HG02973 (cell line): ENCODE measurements at regions not wholly inside any gene's neighbourhood (a gene's known extent, or its start where the extent isn't known, plus 50 kb on each side); places are given as distances from the start of the nearest gene placed in this dataset.

ENCODE experiments used
- ATAC-seq: cut with Tn5 transposase; IDR thresholded peaks from one replicate; pipeline ENCODE4 v1.9.1; 2021; ENCODE audit warnings: moderate library complexity; ENCODE audit not compliant: unreplicated experiment

GRCh38 chrX:39941332-39941920 lies 156.3 kb downstream of the BCOR start:
- no peak for ATAC-seq

DNA sequence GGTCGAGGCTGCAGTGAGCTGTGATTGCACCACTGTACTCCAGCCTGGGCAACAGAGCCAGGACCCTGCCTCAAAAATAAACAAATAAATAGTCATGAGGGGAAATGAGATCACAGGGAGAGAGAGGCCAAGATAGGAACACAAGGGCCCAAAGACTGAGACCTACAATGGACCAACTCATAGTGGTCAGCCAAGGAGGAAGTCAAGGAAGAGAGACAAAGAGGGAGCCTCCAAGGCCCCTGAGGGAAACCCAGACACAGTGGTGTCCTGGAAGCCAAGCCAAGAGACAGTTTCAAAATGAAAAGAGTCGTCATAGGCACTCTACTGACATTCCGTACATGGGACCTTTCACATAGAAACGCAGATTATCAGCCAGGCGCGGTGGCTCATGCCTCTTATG lies 153.3 kb downstream of the BCOR start:
- no peak for ATAC-seq

- no peak for ATAC-seq
Measured at GRCh38 chrX:39945709-39946108, 152.0 kb downstream of the BCOR start.

DNA sequence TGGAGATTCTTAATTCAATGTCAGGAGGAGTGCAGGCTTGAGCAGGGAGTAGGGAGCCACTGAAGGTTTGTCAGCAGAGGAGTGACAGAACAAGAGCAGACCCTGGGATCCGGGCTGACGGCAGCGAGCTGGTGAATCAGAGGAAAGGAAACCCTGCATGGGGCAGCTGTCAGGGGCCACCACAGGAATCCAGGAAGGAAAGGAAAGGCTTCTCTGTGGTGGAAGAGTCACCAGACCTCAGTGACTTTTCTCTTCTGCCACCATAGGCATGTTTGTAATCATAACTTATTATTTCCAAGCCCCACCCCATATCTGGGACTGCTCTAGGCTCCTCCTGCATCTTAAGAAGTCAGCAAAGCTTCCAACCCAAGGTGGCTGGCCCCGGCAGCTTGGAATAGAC lies 150.9 kb downstream of the BCOR start:
- no peak for ATAC-seq

GRCh38 chrX:39948582-39948981 lies 149.2 kb downstream of the BCOR start:
- ATAC-seq, result no peak

GRCh38 chrX:39950018-39950688 lies 147.6 kb downstream of the BCOR start:
- ATAC-seq, result no peak

GRCh38 chrX:39952989-39953388 lies 144.8 kb downstream of the BCOR start:
- no peak for ATAC-seq

DNA sequence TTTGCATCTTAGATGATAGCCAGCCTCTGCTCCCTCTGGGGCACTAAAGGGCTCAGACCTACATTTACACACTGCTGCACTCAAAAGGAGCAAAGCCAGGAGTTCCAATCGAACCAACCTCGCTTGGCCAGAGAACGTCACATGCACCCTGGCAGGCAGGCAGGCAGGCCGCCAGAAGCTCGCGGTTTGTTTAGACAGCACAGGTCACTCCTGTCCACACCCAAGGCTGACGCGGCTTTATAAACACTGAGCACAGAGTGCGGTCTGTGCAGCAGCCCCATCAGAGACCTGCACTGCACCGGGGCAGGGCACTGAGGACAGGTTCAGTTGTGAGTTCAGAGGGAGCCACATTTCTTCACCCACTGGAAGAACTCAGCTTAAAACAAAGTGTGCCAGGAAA lies 143.9 kb downstream of the BCOR start:
- ATAC-seq, result no peak

DNA sequence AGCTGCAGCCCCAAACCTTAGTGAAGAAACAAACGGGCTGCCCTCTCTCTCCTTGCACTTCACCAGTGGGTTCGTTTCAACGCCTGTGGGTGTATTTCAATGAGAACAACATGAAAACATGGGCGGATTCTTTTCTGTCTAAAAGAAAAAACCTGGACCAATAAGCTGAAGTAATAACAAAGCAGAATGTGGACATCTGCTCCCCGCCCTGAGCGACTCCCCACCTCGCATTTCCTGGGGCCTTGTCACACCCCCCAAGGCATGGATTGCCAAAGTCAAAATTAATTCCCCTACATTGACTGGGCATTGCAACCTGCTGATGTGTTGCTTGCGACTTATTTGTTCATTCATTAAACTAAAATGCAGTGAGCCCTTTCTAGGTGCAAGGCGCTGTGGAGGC lies 142.9 kb downstream of the BCOR start:
- no peak for ATAC-seq

GRCh38 chrX:39955625-39956024 lies 142.1 kb downstream of the BCOR start:
- no peak for ATAC-seq

DNA sequence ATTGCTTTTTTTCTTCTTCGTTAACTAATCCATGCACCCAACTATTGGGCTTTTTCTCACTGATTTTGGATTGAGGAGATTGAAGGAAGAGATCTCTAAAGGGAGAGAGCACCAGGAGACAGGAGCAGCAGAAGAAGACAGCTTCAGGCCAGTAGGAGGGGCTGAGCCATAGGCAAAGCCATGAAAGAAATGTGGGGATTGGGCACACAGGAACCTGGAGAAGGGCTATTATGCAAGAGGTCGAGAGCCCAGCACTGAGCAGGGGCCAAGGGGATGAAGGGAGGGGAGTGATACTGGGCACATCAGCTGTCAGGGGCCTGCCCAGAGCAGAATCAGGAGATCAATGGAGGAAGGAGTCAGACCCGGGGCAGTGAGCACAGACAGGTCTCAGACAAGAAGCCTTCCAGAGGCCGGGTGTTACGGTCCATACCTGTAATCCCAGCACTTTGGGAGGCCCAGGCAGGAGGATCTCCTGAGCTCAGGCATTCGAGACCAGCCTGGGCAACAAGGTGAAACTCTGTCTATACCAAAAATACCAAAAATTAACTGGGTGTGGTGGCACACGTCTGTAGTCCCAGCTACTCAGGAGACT lies 140.9 kb downstream of the BCOR start:
- no peak for ATAC-seq

GRCh38 chrX:39957816-39958566 lies 139.8 kb downstream of the BCOR start:
- no peak for ATAC-seq

GRCh38 chrX:39958850-39959249 lies 138.9 kb downstream of the BCOR start:
- no peak for ATAC-seq

DNA sequence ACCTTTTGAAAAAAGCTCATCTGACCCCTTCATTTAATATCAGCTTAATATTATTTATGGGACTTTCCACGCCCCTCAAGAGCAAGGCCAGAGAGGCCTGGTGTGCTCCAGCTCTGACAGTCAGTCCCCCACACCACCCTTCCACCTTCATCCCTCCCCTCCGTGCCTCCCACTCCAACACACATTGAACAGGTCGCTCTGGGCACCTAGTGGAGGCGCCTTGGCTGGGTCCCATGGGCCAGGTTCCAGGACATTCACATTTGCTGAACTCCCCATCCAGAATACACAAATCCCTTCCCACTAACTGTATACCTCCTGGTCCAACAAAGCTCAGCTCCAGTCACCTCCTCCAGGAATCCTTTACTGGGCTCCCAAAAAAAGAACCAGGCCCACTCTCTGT lies 137.5 kb downstream of the BCOR start:
- no peak for ATAC-seq

DNA sequence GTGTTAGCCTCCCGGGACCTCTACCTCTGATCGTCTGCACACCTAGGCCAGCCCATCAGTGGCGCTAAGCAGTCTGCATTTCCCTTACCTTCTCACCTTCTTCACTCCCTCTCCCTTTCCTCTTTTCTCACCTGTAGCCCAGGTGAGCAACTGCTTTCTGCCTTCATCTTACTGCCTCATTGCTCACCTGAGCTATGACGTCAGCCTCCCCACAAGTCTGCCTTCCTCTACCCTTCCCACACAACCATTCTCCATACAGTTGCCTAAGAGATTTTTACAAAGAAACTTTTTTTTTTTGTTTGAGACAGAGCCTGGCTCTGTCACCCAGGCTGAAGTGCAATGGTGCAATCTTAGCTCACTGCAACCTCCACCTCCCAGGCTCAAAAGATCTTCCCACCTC lies 136.3 kb downstream of the BCOR start:
- no peak for ATAC-seq

DNA sequence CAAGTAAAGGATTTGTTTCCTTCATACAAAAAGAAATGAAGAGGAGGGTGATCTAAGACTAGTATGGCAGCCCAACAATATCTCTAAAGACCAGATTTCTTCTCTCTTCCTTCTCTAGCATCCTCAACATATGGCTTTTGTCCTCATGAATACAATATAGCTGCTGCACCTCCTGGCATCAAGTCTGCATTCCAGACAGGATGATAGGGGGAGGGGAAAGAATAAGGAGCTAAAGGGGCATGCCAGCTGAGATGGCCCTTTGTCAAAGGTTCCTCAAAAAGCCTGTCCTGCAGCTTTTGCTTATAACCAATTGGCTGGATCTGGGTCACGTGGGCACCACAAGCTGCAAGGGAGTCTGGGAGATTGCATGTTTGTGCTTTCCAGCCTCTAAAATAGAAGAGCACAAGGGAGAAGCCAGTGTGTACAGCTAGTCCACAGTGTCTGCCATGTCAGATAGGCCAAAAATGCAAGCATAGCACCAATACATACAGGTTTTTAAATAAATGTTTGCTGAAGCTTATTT lies 132.6 kb downstream of the BCOR start:
- no peak for ATAC-seq

DNA sequence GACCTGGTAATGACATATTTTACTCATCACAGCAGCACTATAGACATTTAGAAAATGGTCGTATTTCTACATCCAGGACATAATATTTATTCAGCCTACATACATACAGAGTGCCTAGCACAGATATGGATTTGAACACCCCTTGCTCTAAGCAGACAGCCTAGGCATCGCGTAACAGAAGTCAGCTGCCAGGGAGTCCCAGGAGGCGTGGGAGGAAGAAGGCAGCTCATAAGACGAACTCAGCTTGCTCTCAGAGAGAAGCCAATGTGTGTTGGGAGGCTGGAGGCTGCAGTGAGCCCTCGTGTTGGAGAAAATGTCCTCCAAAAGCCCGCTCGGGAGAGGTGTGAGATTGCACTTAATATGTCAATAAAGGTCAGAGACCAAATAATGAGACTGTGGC lies 131.6 kb downstream of the BCOR start:
- no peak for ATAC-seq

DNA sequence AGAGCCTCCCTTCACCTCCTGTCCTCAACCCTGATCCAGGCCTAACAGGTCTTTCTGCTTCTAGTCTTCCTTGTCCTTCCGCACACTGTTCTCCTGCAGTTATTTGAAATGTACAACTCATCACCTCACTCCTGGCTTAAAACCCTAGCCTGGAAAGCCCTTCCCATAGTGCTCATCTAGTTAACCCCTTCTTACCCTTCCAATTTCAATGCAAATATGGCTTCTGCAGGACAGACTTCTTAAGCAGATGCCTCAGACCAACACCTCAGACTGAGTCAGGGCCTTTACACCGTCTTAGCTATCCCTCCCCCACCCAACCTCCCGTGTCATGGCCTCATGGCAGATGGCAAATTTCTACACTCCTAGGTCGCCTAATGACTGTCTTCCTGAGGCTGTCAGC lies 130.4 kb downstream of the BCOR start:
- ATAC-seq, result no peak

GRCh38 chrX:39969099-39969818 lies 128.5 kb downstream of the BCOR start:
- ATAC-seq, result no peak

DNA sequence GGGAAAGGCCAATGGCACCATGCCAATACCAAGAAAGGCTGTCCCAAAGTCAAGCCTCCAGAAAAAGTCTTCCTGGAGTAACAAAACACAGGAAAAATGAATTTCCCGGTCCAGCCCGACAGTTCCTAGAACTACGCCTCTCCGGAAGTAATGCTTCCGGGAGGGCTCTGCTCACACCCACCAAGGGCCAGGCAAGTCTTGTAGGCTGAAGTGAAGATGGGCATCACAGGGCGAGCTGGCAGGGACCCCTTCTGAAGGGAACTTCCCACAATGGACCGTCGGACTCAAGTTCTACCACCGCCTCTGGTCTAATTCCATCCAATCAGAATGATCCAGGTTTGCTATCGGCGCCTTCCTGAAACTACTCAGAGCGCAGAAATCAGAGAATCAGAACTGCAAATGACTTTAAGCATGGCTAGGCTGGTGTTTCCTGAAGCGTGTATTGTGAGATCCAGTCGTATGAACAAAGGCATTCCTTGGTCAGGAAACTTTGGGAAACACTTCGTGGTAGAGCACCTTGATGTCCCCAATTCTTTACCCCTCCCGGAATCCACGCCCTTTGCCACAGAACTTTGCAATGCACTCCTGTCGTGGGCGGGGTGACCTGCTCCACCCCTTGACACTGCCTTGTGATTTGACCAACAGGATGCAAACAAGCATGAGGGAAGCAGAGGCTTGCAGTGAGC lies 127.8 kb downstream of the BCOR start:
- no peak for ATAC-seq

DNA sequence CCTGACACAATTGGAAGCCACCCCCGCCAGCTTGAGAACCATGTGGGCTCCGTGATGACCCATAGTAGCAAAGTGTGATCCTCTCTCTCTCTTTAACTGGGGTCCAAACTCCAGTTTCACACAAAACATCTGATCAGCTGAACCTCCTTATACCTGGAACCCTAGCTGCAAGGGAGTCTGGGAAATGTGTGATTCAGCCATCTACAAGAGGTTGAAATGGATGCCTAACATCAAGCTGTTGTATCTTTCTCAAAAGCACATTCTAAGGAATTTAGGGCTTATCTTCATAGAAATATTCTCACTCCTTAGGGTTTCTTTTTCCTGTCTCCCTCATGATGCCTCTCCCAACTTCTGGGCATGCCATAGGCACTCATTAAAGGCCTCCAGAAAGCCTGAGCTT lies 126.0 kb downstream of the BCOR start:
- ATAC-seq, result no peak
